ENCODE measurements at regions not wholly inside any gene's neighbourhood (a gene's known extent, or its start where the extent isn't known, plus 50 kb on each side); places are given as distances from the start of the nearest gene placed in this dataset.

GRCh38 chr6:93822434-93823265 lies 403.3 kb upstream of the EPHA7 start:
- DNase-seq, result no peak

- DNase-seq, result no peak
Measured at GRCh38 chr6:93821953-93822352, 402.6 kb upstream of the EPHA7 start.

- DNase-seq, result no peak
Measured at GRCh38 chr6:93820465-93821082, 401.2 kb upstream of the EPHA7 start.

GRCh38 chr6:93819189-93819588 lies 399.8 kb upstream of the EPHA7 start:
- DNase-seq, result no peak

GRCh38 chr6:93817937-93818336 lies 398.6 kb upstream of the EPHA7 start:
- no peak for DNase-seq

GRCh38 chr6:93806409-93807270 lies 387.3 kb upstream of the EPHA7 start:
- no peak for DNase-seq

GRCh38 chr6:93801101-93801847 lies 381.9 kb upstream of the EPHA7 start:
- no peak for DNase-seq

- no peak for DNase-seq
Measured at GRCh38 chr6:93799226-93799625, 379.9 kb upstream of the EPHA7 start.

GRCh38 chr6:93794166-93794565 lies 374.8 kb upstream of the EPHA7 start:
- DNase-seq, result no peak

- DNase-seq, result no peak
Measured at GRCh38 chr6:93792746-93793145, 373.4 kb upstream of the EPHA7 start.

GRCh38 chr6:93790981-93791380 lies 371.6 kb upstream of the EPHA7 start:
- no peak for DNase-seq

GRCh38 chr6:93789532-93789931 lies 370.2 kb upstream of the EPHA7 start:
- no peak for DNase-seq

GRCh38 chr6:93787841-93788240 lies 368.5 kb upstream of the EPHA7 start:
- DNase-seq, result no peak

- no peak for DNase-seq
Measured at GRCh38 chr6:93786474-93787330, 367.3 kb upstream of the EPHA7 start.

- DNase-seq, result no peak
Measured at GRCh38 chr6:93785694-93786030, 366.3 kb upstream of the EPHA7 start.

- DNase-seq, result peak; percentile 10
Measured at GRCh38 chr6:93784794-93785693, 365.7 kb upstream of the EPHA7 start.

- peak; percentile 33 for DNase-seq
Measured at GRCh38 chr6:93779086-93779841, 359.9 kb upstream of the EPHA7 start.

GRCh38 chr6:93759190-93759589 lies 339.8 kb upstream of the EPHA7 start:
- no peak for DNase-seq

- DNase-seq, result no peak
Measured at GRCh38 chr6:93751969-93752368, 332.6 kb upstream of the EPHA7 start.

- DNase-seq, result no peak
Measured at GRCh38 chr6:93749930-93750329, 330.6 kb upstream of the EPHA7 start.

All from midbrain (tissue), 1 donor.